GOT3 (cell line): ENCODE measurements at regions not wholly inside any gene's neighbourhood (a gene's known extent, or its start where the extent isn't known, plus 50 kb on each side); places are given as distances from the start of the nearest gene placed in this dataset.

Experiments used
- DNase-seq: peaks from one replicate; lab custom pipeline; 2025; ENCODE audit warnings: mixed read lengths; lab: John Stamatoyannopoulos, UW

DNA sequence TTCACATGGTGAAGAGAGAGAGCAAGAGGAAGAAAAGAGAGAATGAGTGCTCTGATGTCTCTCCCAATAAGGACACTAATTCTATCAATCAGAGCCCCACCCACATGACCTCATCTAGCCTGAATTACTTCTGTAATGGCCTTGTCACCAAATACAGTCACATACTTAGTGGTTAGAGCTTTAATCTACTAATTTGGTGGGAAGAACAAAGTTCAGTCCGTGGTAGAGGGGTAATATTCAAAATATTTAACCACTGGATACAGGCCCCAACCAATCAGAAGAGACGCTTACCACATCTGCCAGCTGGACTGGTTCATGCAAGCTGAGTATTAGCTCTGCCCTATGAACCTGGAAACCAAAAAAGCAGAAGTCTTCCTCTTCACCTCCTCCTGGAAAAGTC is 336.3 kb upstream of the NFE2L3 start:
- DNase-seq: no peak

DNA sequence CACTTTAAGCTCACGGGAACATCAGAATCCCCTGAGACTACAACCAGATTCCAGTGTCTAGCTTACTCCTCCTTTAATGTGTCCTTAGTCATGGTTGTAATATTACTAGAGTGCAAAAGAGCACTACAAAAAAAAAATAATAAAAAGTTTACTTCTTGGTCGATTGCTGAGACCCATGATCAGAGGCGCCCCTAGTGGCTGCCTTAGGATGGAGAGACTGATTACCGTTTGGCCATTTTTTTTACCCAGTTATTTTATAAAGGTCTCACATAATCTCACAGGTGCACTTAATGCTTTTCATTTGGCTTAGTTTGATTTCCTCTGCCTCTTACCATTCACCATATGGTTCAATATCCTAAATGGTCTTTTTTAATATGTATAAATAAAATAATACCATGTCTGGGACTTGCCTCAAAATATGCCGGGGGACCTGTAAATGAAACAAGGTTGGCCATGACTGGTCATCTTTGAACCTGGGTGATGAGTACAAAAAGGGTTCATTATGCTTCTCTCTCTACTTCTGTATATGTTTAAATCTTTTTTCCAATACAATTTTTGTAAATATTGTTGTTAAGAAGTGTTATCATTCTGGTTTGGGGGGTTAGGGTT is 331.5 kb upstream of the NFE2L3 start:
- DNase-seq: no peak

DNA sequence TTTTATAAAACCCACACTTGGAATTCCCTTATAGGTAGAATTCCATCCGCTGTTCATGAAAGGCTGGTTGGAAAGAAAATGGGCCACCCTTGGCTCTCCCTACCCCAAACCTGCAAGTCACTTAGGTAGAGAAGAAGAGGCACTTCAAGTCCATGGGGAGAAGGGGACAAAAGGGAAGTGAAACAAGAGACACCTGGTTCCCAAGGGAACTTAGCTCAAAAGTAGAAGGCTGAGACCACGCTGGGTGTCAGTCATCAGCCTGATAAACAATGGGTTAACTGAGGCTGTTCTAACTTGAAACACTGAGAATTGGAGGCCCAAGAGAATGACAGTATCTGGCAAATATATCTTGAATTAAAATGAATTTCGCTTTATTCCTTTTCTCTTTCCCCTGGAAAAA is 330.8 kb upstream of the NFE2L3 start:
- DNase-seq: no peak

DNA sequence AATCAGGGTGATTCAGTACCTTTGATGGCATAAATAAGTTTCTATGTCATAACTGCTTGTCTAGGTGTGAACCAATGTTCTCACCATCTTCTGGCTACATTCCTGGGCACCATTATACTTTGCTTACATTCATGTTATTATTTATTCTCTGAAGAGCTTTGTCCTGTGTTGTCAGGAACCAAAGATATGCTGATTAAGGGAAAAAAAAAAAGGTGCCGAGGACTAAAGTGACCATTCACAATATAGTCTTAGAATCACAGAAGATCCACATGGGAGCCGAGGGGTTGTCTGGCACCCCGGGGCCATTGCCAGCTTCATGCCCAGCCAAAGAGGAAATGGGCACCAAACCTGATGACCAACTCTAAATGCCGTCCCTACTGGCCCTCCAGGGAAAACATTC is 329.2 kb upstream of the NFE2L3 start:
- no peak for DNase-seq

DNA sequence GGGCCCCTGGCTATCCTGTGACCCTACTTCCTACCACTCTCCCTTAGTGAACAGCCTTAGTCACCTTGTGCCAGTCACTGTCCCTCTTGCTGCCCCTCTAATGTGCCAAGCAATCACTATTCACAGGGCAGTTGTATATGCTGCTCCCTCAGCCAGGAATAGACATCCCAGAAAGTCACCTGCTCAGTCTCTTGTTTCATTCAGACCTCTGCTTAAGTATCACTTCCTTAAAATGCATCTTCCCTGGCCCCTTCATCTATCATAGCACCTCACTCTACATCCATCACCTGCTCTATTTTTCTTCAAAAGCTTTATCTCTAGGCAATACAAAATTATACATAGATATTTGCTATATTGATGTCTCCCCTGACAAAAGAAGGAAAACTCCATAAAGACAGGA is 328.4 kb upstream of the NFE2L3 start:
- no peak for DNase-seq

DNA sequence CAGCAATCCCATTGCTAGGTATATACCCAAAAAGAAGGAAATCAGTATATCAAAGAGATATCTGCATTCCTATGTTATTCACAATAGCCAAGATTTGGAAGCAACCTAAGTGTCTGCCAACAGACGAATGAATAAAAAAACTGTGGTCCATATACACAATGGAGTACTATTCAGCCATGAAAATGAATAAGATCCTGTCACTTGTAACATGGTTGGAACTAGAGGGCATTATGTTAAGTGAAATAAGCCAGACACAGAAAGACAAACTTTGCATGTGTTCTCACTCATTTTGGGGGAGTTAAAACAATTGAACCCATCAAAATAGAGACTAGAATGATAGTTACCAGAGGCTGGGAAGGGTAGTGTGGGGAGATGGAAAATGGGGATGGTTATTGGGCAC is 323.5 kb upstream of the NFE2L3 start:
- no peak for DNase-seq

DNA sequence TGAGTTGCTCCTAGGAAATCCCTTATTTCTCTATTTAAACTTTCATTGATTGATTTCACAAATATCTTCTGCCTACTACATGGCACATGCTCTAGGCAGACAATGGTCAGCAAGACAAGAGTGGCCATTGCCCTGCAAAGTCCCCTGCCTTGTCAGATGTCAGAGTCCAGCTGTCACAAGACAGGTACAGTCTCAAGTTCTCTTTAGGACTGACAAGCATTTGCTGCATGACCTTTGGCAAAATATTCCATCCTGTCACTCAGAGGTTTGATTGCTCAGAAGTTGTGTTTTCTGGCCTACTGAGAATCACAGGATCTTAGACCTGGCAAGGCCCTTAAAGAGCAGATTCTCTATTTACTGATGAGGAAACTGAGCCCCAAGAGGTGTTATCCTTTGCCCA is 322.3 kb upstream of the NFE2L3 start:
- no peak for DNase-seq

DNA sequence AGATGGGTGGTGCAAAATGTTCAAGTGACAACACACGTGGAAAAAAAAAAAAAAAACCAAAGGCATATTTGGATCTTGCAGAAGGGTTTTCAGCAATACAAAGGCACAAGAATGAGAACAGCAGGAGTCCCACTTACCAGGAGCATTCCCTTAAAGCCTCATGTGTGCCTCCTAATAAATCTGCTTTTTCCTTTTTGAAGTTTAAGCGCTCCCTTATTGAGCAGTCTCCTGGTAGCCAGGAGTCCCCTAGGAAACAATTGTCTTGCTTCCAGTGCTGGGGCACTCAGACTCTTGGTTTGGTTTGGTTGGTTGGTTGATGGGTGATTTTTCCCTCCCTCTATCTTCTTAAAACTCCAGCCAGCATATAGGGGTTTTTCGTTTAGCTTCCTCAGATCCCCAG is 321.8 kb upstream of the NFE2L3 start:
- no peak for DNase-seq

DNA sequence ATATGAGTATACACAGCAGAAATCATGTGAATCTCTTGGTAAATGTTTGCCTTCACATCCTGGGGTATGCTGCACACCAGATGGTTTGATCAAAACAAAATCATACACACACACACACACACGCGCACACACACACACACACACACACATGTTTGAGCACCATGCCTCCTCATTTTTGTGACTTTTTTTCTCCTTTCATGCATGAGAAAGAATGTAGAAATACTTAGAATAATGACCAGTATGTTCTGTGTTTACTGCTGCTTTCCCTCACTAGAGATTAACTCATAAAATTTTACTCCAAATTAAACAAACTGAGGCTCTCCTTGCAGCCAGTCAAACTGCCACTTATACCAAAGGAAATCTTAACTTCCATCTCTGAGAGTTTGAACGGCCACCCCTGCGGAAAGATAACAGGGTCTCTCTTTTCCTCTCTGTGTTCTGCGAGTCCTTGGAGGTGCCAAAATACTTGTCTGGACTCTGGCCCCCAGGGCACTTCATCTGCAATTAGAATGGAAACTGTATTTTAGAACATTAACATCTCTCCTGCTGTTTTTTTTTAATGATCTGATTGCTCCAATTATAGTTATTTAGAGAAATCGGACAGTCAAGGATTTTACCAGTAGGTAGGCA is 320.8 kb upstream of the NFE2L3 start:
- no peak for DNase-seq

DNA sequence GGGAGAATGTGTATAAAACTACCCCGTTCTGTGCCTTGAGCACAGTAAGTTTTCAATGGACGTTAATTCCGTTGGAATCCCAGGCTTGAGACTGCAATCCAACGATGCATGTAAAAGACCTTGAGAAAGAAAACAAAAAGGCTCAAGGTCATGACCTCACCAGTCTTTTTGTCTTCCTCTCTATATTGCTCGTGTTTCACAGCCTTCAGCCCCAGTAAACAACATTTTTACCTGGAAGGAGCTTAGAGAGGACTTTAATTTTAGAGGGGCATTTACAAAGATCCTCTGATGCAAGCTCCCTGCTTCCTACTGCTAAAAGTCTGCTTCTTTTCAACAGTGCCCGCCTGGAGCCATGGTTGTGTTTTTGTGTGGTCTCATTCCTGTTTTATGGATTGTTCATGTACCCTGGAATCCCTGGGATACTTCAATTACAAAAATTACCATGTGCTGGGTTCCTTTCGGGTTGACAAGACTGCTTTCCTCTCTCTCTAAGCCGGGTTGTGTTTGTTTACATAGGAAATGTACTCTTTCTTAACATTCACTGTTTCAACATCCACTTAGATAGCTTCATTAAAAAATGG is 320.1 kb upstream of the NFE2L3 start:
- DNase-seq: no peak

DNA sequence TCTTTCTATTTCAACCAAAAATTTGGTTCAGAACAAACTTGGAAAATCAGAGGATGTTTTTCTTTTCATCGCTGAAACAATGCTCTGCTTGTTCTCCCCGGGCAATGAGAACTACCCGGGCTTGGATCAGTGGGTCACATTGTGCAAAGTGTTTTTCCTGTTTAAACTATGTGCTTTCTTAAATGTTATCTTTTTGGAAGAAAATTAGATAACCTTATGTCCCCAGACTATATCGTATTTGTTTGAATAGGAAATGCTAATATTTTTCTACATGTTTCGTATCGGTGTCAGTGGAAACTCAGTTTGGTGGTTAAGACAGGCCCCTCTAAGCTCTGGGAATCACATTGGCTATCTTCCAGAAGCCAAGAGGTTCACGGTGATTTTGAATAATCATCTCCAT is 319.5 kb upstream of the NFE2L3 start:
- DNase-seq: no peak

DNA sequence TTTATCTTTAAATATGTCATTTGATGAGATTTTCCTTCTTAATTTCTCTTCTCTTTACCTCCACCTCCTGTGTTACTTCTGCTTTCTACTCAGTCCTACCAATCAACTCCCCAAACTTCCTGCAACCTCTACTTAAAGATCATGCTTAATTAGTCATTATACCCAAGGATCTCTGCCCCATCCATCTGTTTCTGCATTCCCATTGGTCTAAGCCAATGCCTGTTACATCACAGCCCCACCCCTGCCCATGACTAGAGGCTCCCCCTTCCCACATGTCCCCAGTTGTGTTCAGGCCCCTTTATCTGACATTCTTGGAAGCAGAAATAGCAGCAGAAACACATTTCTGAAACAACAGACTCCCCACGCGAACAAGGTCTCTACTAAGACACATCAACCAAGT is 319.1 kb upstream of the NFE2L3 start:
- DNase-seq: no peak

DNA sequence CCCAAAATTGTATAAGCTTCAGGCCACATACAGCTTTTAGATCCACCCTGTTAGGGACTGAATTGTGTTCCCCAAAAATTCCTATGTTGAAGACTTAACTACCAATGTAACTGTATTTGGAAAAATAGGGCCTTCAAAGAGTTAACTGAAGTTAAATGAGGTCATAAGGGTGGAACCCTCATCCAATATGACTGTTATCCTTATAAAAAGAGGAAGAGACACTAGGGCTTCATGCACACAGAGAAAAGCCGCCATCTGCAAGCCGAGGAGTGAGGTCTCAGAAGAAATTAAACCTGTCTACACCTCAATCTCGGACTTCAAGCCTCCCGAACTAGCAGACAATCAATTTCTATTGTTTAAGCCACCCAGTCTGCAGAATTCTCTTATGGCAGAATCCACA is 317.9 kb upstream of the NFE2L3 start:
- no peak for DNase-seq

DNA sequence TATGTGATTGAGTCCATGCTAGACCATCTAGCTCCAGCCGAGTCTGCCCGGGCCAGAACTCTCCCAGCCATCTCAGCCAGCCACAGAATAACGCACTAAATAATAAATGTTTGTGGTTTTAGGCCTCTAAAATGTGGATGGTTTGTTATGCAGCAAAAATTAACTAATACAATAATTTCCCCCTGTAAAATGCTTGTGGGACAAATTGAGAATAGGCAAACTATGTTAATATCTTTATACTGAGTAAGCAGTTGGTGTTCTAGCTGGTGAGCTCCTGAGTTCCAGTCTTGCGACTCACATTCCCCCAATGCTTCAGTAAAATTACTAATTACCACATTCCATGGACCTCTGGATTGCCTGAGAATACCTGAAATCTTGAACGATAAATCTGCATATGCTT is 316.8 kb upstream of the NFE2L3 start:
- no peak for DNase-seq

DNA sequence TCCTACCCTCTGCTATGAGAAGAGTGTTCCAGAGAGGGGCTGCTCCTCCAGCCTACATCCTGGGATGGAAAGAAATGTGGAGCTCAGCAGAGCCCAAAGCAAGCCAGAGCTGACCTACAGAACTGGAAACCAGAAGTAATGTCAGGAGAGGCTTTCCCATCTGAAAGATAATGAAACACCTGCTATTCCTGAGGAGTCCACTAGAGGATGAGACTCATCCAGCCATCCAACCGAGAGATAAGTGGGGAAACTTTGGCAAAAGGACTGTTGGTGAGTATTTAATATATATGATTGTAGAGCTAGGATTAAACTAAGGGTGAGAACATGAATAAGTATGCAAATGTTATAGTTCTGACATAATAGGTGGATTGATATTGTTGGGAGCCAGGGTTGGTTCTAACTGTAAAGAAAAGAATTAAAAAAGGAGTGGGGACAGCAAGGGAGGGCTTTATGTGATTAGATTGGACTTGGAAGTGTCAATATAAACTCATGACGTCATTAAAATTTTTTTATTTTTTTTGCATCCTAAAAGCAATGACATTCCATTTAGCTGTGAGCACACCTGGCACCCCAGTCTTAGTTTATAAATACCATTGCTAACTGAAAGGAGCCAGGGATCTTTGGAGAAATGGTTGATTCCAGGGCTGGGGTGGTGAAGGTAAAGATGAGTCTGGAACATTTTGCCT is 312.8 kb upstream of the NFE2L3 start:
- no peak for DNase-seq

DNA sequence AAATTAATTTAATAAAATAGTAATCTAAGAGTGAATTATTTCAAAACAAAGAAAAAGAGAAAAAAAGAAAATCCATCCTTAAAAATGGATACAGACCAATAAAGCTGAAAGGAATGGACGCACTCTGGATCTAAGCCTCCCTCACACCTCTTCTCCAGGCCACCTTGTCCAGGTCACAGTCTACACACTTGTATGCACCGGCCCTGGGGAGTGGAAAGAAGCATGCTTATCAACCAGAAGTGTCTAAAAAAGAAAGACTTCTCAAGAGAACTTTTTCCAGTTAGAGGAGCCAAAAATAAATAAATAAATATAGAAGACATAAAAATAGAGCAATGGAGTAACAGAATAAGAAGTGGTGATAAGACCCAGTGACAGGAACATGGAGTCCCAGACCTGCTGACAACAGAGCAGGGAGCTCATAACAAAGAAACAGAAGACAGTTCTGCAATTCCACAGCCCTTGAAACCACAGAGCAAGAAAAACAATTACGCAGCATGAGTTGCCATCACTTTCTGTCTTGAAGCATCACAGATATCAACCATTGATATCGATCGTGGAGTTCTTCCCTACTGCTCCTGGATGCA is 311.7 kb upstream of the NFE2L3 start:
- no peak for DNase-seq

DNA sequence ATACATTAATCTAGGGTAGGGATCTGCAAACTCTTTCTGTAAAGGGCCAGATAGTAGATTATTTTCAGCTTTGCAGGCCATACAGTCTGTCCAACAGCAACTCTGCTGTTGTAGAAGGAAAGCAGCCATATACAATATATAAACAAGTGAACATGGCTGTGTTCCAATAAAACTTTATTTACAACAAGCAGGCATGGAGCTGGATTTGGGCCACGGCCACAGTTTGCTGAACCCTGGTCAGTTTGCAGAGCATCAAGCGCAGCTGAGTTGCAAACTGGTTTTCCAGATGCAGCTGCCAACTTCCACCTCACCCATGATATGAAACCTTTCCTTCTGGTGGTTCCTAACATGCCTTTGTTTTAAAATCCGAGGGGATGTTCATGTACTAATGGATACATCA is 310.4 kb upstream of the NFE2L3 start:
- DNase-seq: no peak

DNA sequence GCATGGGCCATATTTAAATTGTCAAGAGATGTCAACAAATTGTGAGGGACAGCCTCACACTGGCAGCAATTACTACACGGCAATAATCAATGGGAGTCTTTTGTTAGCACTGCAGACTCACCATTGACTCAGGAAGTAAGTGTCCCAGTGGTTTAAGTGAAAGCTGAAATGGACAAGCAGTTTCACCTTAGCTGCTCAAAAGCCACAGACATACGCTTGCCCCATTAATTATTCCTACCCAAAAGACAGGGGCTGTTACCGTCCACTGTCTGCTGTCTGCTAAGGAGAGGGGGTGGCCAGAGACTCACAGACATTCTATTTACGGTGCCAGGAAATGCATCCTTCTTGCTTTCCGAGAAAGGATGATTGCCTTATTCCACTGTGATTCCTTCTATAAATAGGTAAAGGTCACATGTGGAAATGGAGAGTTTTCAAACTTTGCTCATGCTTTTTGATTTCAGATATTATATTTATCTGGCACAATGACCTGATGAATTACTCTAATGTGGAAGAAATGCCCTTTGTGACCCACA is 309.7 kb upstream of the NFE2L3 start:
- DNase-seq: no peak

DNA sequence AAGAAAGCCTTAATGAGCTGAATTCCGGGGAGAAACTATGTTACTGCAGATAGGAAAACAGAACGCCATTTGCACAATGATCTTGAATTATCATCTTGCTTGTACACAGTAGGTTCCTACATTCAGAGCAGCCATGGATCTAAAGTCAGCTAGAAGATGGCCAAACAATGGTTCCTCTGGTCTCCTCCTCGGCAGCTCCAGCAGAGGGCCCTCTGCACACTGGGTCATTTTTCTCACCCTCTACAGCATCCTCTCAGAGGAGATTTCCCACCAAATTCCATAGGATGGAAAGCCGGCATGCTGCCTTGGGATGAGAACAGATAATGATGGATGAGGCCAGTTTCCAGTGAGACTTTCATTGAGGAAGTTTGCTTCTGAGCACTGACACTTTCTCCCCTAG is 308.5 kb upstream of the NFE2L3 start:
- no peak for DNase-seq

DNA sequence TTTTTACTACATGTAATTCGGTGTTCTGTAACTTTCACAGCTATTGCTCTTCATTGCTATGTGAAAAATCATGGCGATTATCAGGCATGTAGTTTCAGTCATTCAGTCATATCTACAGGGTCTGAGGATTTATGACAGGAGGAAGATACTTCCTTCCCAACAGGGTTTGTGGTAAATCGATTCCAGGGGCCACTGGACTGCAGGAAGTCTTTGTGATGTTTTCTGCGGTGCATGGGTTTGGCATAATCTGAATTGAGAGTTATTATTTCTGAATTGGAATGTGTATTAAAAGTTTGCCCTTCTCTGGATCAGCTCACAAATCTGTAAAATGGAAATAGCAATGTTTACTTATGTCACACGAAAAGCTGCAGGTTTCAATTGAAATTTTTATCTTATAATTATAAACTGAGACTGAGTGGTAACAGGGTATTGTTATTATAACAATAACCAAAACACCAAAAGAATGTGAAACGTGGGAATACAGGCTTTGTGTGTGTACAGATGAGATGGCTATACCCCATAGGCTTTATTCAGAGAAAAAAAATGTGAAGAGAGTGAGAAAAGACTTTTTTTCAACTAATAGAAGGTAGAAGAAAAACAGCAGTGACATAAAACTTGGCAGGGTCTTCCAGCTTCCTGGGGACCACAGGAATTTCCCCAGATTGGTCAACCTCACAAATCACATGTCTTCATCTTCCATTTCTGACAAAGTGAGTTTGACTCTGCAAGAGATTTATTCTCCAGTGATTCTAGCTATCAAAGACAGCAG is 307.7 kb upstream of the NFE2L3 start:
- DNase-seq: no peak

DNA sequence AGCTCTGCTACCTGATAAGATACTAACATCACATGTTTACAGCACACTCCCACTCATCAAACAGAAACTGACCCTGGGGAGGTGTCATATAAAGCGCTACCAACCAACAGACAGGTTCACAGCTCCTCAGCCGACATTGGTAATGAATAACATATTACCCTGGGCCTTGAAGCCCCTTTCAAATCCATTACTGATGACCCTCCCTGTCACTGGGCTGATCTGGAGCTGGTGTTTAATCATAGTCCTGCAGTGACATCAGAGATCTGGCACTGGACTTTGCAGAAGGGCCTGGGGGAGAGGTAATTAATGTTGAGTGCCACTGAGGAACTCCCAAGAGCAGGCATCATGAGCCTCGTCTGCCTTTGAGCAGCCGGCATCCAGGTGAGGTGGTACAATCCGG is 306.5 kb upstream of the NFE2L3 start:
- no peak for DNase-seq

DNA sequence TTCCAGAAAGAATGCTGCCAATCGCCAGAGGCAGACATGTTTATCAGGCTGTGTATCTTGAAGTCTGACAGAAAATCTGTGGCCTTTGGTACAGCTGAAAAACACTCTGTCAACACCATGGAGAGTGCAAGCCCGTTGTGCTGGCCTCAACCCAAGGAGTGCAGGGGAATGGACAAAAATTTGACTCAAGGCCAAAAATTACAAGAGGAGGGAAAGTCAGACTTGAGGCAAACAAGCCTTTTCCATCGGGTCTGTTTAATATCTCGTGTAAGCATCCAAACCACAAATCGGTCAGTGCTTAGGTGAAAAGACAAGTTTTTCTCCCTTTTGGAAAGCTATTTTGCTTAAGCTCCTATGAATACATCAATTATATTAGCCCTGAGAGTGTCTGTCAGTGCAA is 305.3 kb upstream of the NFE2L3 start:
- no peak for DNase-seq
